Naive B cell (primary cell): ENCODE measurements at regions not wholly inside any gene's neighbourhood (a gene's known extent, or its start where the extent isn't known, plus 50 kb on each side); places are given as distances from the start of the nearest gene placed in this dataset.

Experiments
- ATAC-seq, 2 donors: fragments of 150-1000 bp; cut with Tn5 transposase; 2 replicates each; pipeline ENCODE4 v1.10.0; 2021; ENCODE audit warnings: low read depth in 2 of 2, mild to moderate bottlenecking in 2 of 2, moderate library complexity in 2 of 2
- DNase-seq: peaks from one replicate; pipeline ENCODE4 v3.0.0; 2022
- H3K27ac Mint-ChIP-seq, 6 donors: one replicate each; pipeline ENCODE4 v1.8.0; 2020 to 2022; ENCODE audit warnings: mild to moderate bottlenecking in 6 of 6, mixed read lengths in 6 of 6, moderate library complexity in 5 of 6, inconsistent platforms in 2 of 6
- H3K27me3 Mint-ChIP-seq, 3 donors: one replicate each; pipeline ENCODE4 v1.8.0; 2021 to 2022; ENCODE audit warnings: mixed read lengths in 3 of 3, mild to moderate bottlenecking in 1 of 3
- H3K36me3 Mint-ChIP-seq, 2 donors: one replicate each; pipeline ENCODE4 v1.8.0; 2020 to 2022; ENCODE audit warnings: mixed read lengths in 2 of 2, inconsistent platforms in 1 of 2, mild to moderate bottlenecking in 1 of 2
- H3K4me1 Mint-ChIP-seq, 3 donors: one replicate each; pipeline ENCODE4 v1.8.0; 2020 to 2022; ENCODE audit warnings: mixed read lengths in 3 of 3, inconsistent platforms in 1 of 3, mild to moderate bottlenecking in 1 of 3, moderate library complexity in 1 of 3
- H3K4me3 Mint-ChIP-seq, 8 donors: one replicate each; pipeline ENCODE4 v1.8.0; 2020 to 2022; ENCODE audit warnings: mild to moderate bottlenecking in 8 of 8, mixed read lengths in 8 of 8, moderate library complexity in 8 of 8, inconsistent platforms in 2 of 8
- H3K9me3 Mint-ChIP-seq, 7 donors: one replicate each; pipeline ENCODE4 v1.8.0; 2020 to 2022; ENCODE audit warnings: mixed read lengths in 7 of 7, mild to moderate bottlenecking in 5 of 7, inconsistent platforms in 2 of 7, moderate library complexity in 1 of 7

GRCh38 chr2:139669675-139670074 is 889.5 kb upstream of the NXPH2 start:
- Mint-ChIP-seq H3K27me3 (no peaks in the 10 kb centered on the region), H3K27ac (no peak overlapping the region), H3K4me3 (no peak overlapping the region), H3K4me1 (no peaks in the 10 kb centered on the region), H3K36me3 (no peaks in the 10 kb centered on the region), H3K9me3 (peaks cover 0 to 9% (median 5%) of the 10 kb centered on the region in 7 donors)
- ATAC-seq (no peak), DNase-seq (no peak)

GRCh38 chr2:139652385-139652784 is 872.2 kb upstream of the NXPH2 start:
- H3K27ac Mint-ChIP-seq, result no peak overlapping the region
- DNase-seq (no peak), ATAC-seq (no peak)
- H3K9me3 Mint-ChIP-seq, result peaks cover 3 to 29% (median 9%) of the 10 kb centered on the region in 7 donors
- no peaks in the 10 kb centered on the region for H3K36me3 Mint-ChIP-seq
- no peaks in the 10 kb centered on the region for H3K27me3 Mint-ChIP-seq
- H3K4me3 Mint-ChIP-seq, result no peak overlapping the region
- H3K4me1 Mint-ChIP-seq, result no peaks in the 10 kb centered on the region

- Mint-ChIP-seq H3K27me3 (no peaks in the 10 kb centered on the region), H3K4me3 (no peak overlapping the region), H3K36me3 (no peaks in the 10 kb centered on the region), H3K9me3 (peaks cover 9 to 48% (median 16%) of the 10 kb centered on the region in 7 donors), H3K27ac (no peak overlapping the region), H3K4me1 (no peaks in the 10 kb centered on the region)
- ATAC-seq (no peak), DNase-seq (no peak)
Measured at GRCh38 chr2:139645617-139646016, 865.4 kb upstream of the NXPH2 start.

GRCh38 chr2:139643139-139643538 is 862.9 kb upstream of the NXPH2 start:
- no peaks in the 10 kb centered on the region for H3K36me3 Mint-ChIP-seq
- peaks cover 5 to 29% (median 7%) of the 10 kb centered on the region in 7 donors for H3K9me3 Mint-ChIP-seq
- H3K4me1 Mint-ChIP-seq, result no peaks in the 10 kb centered on the region
- no peak overlapping the region for H3K4me3 Mint-ChIP-seq
- ATAC-seq (no peak), DNase-seq (no peak)
- H3K27ac Mint-ChIP-seq, result no peak overlapping the region
- no peaks in the 10 kb centered on the region for H3K27me3 Mint-ChIP-seq

- H3K9me3 Mint-ChIP-seq, result peaks cover 0 to 3% (median 0%) of the 10 kb centered on the region in 7 donors
- no peaks in the 10 kb centered on the region for H3K36me3 Mint-ChIP-seq
- no peak overlapping the region for H3K4me3 Mint-ChIP-seq
- ATAC-seq (no peak), DNase-seq (no peak)
- H3K27ac Mint-ChIP-seq, result no peak overlapping the region
- no peaks in the 10 kb centered on the region for H3K27me3 Mint-ChIP-seq
- H3K4me1 Mint-ChIP-seq, result no peaks in the 10 kb centered on the region
Measured at GRCh38 chr2:139631966-139632365, 851.8 kb upstream of the NXPH2 start.

GRCh38 chr2:139628931-139629330 is 848.7 kb upstream of the NXPH2 start:
- H3K4me1 Mint-ChIP-seq, result no peaks in the 10 kb centered on the region
- H3K4me3 Mint-ChIP-seq, result no peak overlapping the region
- peaks cover 0 to 5% of the 10 kb centered on the region in 2 donors for H3K36me3 Mint-ChIP-seq
- H3K27me3 Mint-ChIP-seq, result no peaks in the 10 kb centered on the region
- H3K9me3 Mint-ChIP-seq, result peaks cover 0 to 9% (median 0%) of the 10 kb centered on the region in 7 donors
- DNase-seq (no peak), ATAC-seq (no peak)
- H3K27ac Mint-ChIP-seq, result no peak overlapping the region

- ATAC-seq (no peak), DNase-seq (no peak)
- Mint-ChIP-seq H3K36me3 (peaks cover 0 to 5% of the 10 kb centered on the region in 2 donors), H3K9me3 (peaks cover 0 to 9% (median 4%) of the 10 kb centered on the region in 7 donors), H3K4me3 (no peak overlapping the region), H3K27ac (no peak overlapping the region), H3K4me1 (no peaks in the 10 kb centered on the region), H3K27me3 (no peaks in the 10 kb centered on the region)
Measured at GRCh38 chr2:139626128-139626527, 845.9 kb upstream of the NXPH2 start.

GRCh38 chr2:139622691-139623090 is 842.5 kb upstream of the NXPH2 start:
- Mint-ChIP-seq H3K9me3 (peaks cover 6 to 31% (median 13%) of the 10 kb centered on the region in 7 donors), H3K27ac (no peak overlapping the region), H3K4me3 (no peak overlapping the region), H3K4me1 (no peaks in the 10 kb centered on the region), H3K27me3 (no peaks in the 10 kb centered on the region), H3K36me3 (peaks cover 0 to 5% of the 10 kb centered on the region in 2 donors)
- no peak for ATAC-seq
- DNase-seq, result no peak

GRCh38 chr2:139617747-139618146 is 837.6 kb upstream of the NXPH2 start:
- no peak for DNase-seq
- ATAC-seq, result no peak
- no peaks in the 10 kb centered on the region for H3K36me3 Mint-ChIP-seq
- no peaks in the 10 kb centered on the region for H3K27me3 Mint-ChIP-seq
- no peak overlapping the region for H3K27ac Mint-ChIP-seq
- peaks cover 6 to 37% (median 11%) of the 10 kb centered on the region in 7 donors for H3K9me3 Mint-ChIP-seq
- no peaks in the 10 kb centered on the region for H3K4me1 Mint-ChIP-seq
- H3K4me3 Mint-ChIP-seq, result no peak overlapping the region

- no peaks in the 10 kb centered on the region for H3K36me3 Mint-ChIP-seq
- no peak for DNase-seq
- H3K4me3 Mint-ChIP-seq, result no peak overlapping the region
- H3K4me1 Mint-ChIP-seq, result no peaks in the 10 kb centered on the region
- no peak overlapping the region for H3K27ac Mint-ChIP-seq
- H3K27me3 Mint-ChIP-seq, result no peaks in the 10 kb centered on the region
- H3K9me3 Mint-ChIP-seq, result peaks cover under 1 to 10% (median 2%) of the 10 kb centered on the region in 7 donors
- ATAC-seq, result no peak
Measured at GRCh38 chr2:139613264-139613663, 833.1 kb upstream of the NXPH2 start.

GRCh38 chr2:139610512-139610911 is 830.3 kb upstream of the NXPH2 start:
- H3K9me3 Mint-ChIP-seq, result peaks cover 0 to 10% (median 4%) of the 10 kb centered on the region in 7 donors
- H3K27ac Mint-ChIP-seq, result no peak overlapping the region
- H3K4me1 Mint-ChIP-seq, result no peaks in the 10 kb centered on the region

GRCh38 chr2:139609109-139609508 is 828.9 kb upstream of the NXPH2 start:
- no peaks in the 10 kb centered on the region for H3K36me3 Mint-ChIP-seq
- H3K27me3 Mint-ChIP-seq, result no peaks in the 10 kb centered on the region
- DNase-seq (no peak), ATAC-seq (no peak)
- no peak overlapping the region for H3K4me3 Mint-ChIP-seq
- no peaks in the 10 kb centered on the region for H3K4me1 Mint-ChIP-seq
- H3K27ac Mint-ChIP-seq, result no peak overlapping the region
- H3K9me3 Mint-ChIP-seq, result peaks cover 0 to 9% (median 5%) of the 10 kb centered on the region in 7 donors

More at GRCh38 chr2:139610512-139610911, 830.3 kb upstream of the NXPH2 start:
- Mint-ChIP-seq H3K27me3 (no peaks in the 10 kb centered on the region), H3K36me3 (no peaks in the 10 kb centered on the region), H3K4me3 (no peak overlapping the region)
- ATAC-seq, result no peak
- no peak for DNase-seq

- H3K4me3 Mint-ChIP-seq, result no peak overlapping the region
- DNase-seq (no peak), ATAC-seq (no peak)
- no peak overlapping the region for H3K27ac Mint-ChIP-seq
- no peaks in the 10 kb centered on the region for H3K4me1 Mint-ChIP-seq
- no peaks in the 10 kb centered on the region for H3K36me3 Mint-ChIP-seq
- H3K9me3 Mint-ChIP-seq, result peaks cover 0 to 12% (median 5%) of the 10 kb centered on the region in 7 donors
- no peaks in the 10 kb centered on the region for H3K27me3 Mint-ChIP-seq
Measured at GRCh38 chr2:139605668-139606067, 825.5 kb upstream of the NXPH2 start.

- ATAC-seq (no peak), DNase-seq (no peak)
- peaks cover 0 to 5% (median 2%) of the 10 kb centered on the region in 7 donors for H3K9me3 Mint-ChIP-seq
- no peaks in the 10 kb centered on the region for H3K4me1 Mint-ChIP-seq
- no peaks in the 10 kb centered on the region for H3K27me3 Mint-ChIP-seq
- H3K27ac Mint-ChIP-seq, result no peak overlapping the region
- H3K36me3 Mint-ChIP-seq, result no peaks in the 10 kb centered on the region
- H3K4me3 Mint-ChIP-seq, result no peak overlapping the region
Measured at GRCh38 chr2:139600166-139600565, 820.0 kb upstream of the NXPH2 start.

GRCh38 chr2:139585101-139585500 is 804.9 kb upstream of the NXPH2 start:
- Mint-ChIP-seq H3K4me3 (no peak overlapping the region), H3K27ac (no peak overlapping the region), H3K36me3 (no peaks in the 10 kb centered on the region), H3K9me3 (peaks cover 0 to 8% (median 0%) of the 10 kb centered on the region in 7 donors), H3K27me3 (no peaks in the 10 kb centered on the region), H3K4me1 (no peaks in the 10 kb centered on the region)
- ATAC-seq (no peak), DNase-seq (no peak)
